ENCODE measurements at regions not wholly inside any gene's neighbourhood (a gene's known extent, or its start where the extent isn't known, plus 50 kb on each side); places are given as distances from the start of the nearest gene placed in this dataset.

DNA sequence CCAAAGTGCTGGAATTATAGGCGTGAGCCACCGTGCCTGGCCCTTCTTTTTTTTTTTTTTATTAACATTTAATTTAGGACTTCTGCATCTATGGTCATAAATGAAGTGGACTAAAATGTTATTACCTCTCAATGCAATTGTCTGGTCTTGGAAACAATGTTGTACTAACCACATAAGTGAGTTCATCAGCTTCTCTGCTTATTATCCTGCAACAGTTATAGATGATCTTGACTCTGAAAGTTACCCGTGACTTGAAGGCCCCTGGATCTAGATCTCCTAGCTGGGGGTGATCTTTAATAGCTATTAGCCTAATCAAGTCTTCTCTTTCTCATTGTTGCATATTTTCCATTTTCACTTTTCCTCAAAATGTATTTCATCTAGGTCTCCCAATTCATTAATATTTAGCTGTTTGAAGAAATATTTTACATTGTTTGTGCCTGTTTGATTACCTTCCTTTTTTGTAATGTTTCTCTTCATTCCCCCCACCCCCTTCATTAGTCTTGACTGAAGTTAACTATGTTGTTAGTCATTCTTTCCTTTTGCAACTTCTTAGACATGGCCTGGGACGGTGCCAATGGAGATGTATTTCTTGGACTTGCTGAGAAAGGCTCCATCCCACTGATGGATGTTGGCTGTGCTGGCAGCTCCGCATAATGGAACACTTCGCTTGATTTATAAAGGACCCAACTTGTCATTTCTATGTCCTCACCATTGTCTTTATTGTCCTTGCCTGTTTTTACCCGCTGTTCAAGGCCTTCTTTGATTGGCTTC lies 141.6 kb upstream of the RIOK3 start:
- Histone ChIP-seq H3K27ac (peak overlapping the region in 1 of 4 donors; percentile 33), H3K36me3 (peaks cover 0 to 13% (median 0%) of the 10 kb centered on the region in 3 donors), H3K4me3 (no peak overlapping the region), H3K9me3 (no peaks in the 10 kb centered on the region), H3K4me1 (peaks cover 0 to 13% (median 0%) of the 10 kb centered on the region in 4 donors), H3K27me3 (no peaks in the 10 kb centered on the region)
- WGBS, 2 donors = 76 to 85% methylated on average over 7 of the region's 7 CpGs
- TF ChIP-seq CTCF (IDR thresholded peaks at IDR 0.05) (no peak), EP300 (IDR thresholded peaks at IDR 0.05) (no peak), POLR2A (IDR thresholded peaks at IDR 0.05) (no peak)
- DNase-seq (ENCODE audit: low spot score in 2 of 2) = peak; percentile 36 to 61

- TF ChIP-seq EP300 (IDR thresholded peaks at IDR 0.05) (no peak), CTCF (IDR thresholded peaks at IDR 0.05) (no peak), POLR2A (IDR thresholded peaks at IDR 0.05) (no peak)
- Histone ChIP-seq H3K36me3 (peaks cover 0 to 3% (median 0%) of the 10 kb centered on the region in 3 donors), H3K4me1 (peaks cover 0 to 13% (median 0%) of the 10 kb centered on the region in 4 donors)
Measured at GRCh38 chr18:23313379-23313778, 139.7 kb upstream of the RIOK3 start.

DNA sequence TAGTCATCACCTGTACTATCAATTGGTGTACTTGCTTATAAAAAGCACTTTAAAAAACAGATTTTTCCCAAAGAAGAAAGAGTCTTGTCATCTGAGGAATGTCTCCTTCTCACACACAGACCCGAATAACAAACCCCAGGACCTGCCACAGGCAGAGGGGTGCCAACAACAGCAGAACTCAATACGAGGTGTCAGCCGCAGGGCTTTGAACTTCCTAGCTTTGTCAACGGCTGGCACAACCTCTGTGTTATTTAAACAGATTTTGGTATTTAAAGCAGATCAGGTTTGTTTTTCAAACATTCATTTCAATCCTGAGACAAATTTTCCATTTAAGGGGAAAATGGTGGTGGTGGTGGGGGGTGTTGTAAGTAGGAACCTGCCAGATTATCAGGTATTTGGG lies 138.4 kb upstream of the RIOK3 start:
- no peak overlapping the region for H3K4me3 ChIP-seq
- H3K27me3 ChIP-seq = no peaks in the 10 kb centered on the region
- no peak for DNase-seq (ENCODE audit: low spot score in 2 of 2)

More at GRCh38 chr18:23313379-23313778, 139.7 kb upstream of the RIOK3 start:
- Histone ChIP-seq H3K27ac (no peak overlapping the region), H3K4me3 (no peak overlapping the region), H3K27me3 (no peaks in the 10 kb centered on the region), H3K9me3 (no peaks in the 10 kb centered on the region)
- 100% methylated on average over 1 of the region's 1 CpG for whole genome bisulfite sequencing, 2 donors
- no peak for DNase-seq (ENCODE audit: low spot score in 2 of 2)

DNA sequence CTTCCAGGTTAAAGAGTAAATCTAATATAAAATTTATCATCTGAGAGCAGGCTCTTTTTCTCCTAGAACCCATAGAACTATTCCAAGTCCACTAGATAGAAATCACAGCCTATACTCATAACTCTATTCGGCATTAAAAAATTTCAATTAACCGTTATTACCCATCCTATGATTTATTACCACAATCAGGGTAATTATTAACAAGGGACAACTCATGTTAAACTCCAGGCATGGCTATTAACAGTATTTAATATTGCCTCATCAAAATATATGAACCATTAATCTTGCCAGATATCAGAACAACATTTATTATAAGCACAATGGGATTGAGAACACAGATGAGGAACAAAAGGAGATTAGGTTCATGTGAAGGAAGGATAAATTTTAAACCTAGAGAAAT lies 136.8 kb upstream of the RIOK3 start:
- 93 to 98% methylated on average over 2 of the region's 2 CpGs for WGBS, 2 donors
- peaks cover 0 to 3% (median 0%) of the 10 kb centered on the region in 3 donors for H3K36me3 ChIP-seq
- no peak overlapping the region for H3K4me3 ChIP-seq
- no peak overlapping the region for H3K27ac ChIP-seq
- no peaks in the 10 kb centered on the region for H3K9me3 ChIP-seq
- H3K27me3 ChIP-seq = no peaks in the 10 kb centered on the region
- TF ChIP-seq EP300 (IDR thresholded peaks at IDR 0.05) (no peak), POLR2A (IDR thresholded peaks at IDR 0.05) (no peak), CTCF (IDR thresholded peaks at IDR 0.05) (no peak)
- no peak for DNase-seq (ENCODE audit: low spot score in 2 of 2)
- peaks cover 0 to 13% (median 0%) of the 10 kb centered on the region in 4 donors for H3K4me1 ChIP-seq

More for the DNA sequence above, 138.4 kb upstream of the RIOK3 start:
- H3K27ac ChIP-seq = no peak overlapping the region
- 67 to 79% methylated on average over 4 of the region's 4 CpGs for WGBS, 2 donors
- TF ChIP-seq CTCF (IDR thresholded peaks at IDR 0.05) (no peak), POLR2A (IDR thresholded peaks at IDR 0.05) (no peak), EP300 (IDR thresholded peaks at IDR 0.05) (no peak)
- no peaks in the 10 kb centered on the region for H3K9me3 ChIP-seq
- peaks cover 0 to 3% (median 0%) of the 10 kb centered on the region in 3 donors for H3K36me3 ChIP-seq
- peaks cover 0 to 13% (median 0%) of the 10 kb centered on the region in 4 donors for H3K4me1 ChIP-seq

DNA sequence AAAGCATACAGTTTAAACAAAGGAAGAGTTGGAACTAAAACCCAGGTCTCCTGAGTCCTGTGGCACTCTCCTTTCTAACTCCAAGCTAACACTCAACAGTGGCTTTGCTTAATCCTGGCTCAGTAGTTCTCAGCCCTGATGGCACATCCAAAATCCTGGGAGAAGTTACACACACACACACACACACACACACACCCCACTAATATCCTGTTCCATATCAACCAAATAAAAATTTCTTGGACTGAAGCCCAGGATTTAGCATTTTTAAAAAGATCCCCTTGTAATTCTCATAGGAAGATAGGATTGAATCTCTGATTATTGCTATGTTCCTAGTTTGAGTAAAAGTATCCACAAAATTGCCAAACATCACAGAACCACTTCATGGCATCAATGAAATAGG lies 136.1 kb upstream of the RIOK3 start:
- peaks cover 0 to 3% (median 0%) of the 10 kb centered on the region in 3 donors for H3K36me3 ChIP-seq
- peaks cover 0 to 11% (median 0%) of the 10 kb centered on the region in 4 donors for H3K4me1 ChIP-seq
- H3K4me3 ChIP-seq = no peak overlapping the region
- H3K27ac ChIP-seq = no peak overlapping the region
- no peaks in the 10 kb centered on the region for H3K9me3 ChIP-seq
- no peaks in the 10 kb centered on the region for H3K27me3 ChIP-seq
- DNase-seq (ENCODE audit: low spot score in 2 of 2) = no peak
- TF ChIP-seq POLR2A (IDR thresholded peaks at IDR 0.05) (no peak), CTCF (IDR thresholded peaks at IDR 0.05) (no peak), EP300 (IDR thresholded peaks at IDR 0.05) (no peak)

Measured in tibial nerve (tissue), 4 donors.